Stimulated activated CD4-positive, alpha-beta T cell treated with anti-CD3 and anti-CD28 coated beads, TNF-alpha, amount 100 ng/mL, for 24 hours (primary cell): ENCODE measurements at regions not wholly inside any gene's neighbourhood (a gene's known extent, or its start where the extent isn't known, plus 50 kb on each side); places are given as distances from the start of the nearest gene placed in this dataset.
"Not testable (repeated sequence)": the region's sequence is repeated elsewhere in the genome, so short reads cannot be mapped to it uniquely, and the experiment has no call there.

Experiments used
- DNase-seq, 3 experiments: peaks; one replicate each; pipeline ENCODE4 v3.0.0-alpha.2; 2020; ENCODE audit warnings: low read depth in 3 of 3

GRCh38 chr1:2851918-2852317 is 50.4 kb upstream of the TTC34 start:
- not testable (repeated sequence) for DNase-seq

GRCh38 chr1:2853711-2854110 is 52.2 kb upstream of the TTC34 start:
- DNase-seq: no peak

- no peak for DNase-seq
Measured at GRCh38 chr1:2854151-2854550, 52.7 kb upstream of the TTC34 start.

GRCh38 chr1:2854611-2855010 is 53.1 kb upstream of the TTC34 start:
- DNase-seq: no peak

- DNase-seq: no peak
Measured at GRCh38 chr1:2855206-2856065, 53.9 kb upstream of the TTC34 start.

- DNase-seq: no peak
Measured at GRCh38 chr1:2856066-2856390, 54.5 kb upstream of the TTC34 start.

- DNase-seq: no peak
Measured at GRCh38 chr1:2856676-2857375, 55.3 kb upstream of the TTC34 start.

GRCh38 chr1:2857521-2857920 is 56.0 kb upstream of the TTC34 start:
- no peak for DNase-seq

GRCh38 chr1:2858676-2859075 is 57.2 kb upstream of the TTC34 start:
- DNase-seq: no peak

GRCh38 chr1:2859219-2859880 is 57.9 kb upstream of the TTC34 start:
- DNase-seq: no peak

- DNase-seq: no peak
Measured at GRCh38 chr1:2859881-2860430, 58.5 kb upstream of the TTC34 start.

GRCh38 chr1:2860476-2861142 is 59.1 kb upstream of the TTC34 start:
- no peak for DNase-seq

- no peak for DNase-seq
Measured at GRCh38 chr1:2861143-2861987, 59.9 kb upstream of the TTC34 start.

- no peak for DNase-seq
Measured at GRCh38 chr1:2861988-2862813, 60.7 kb upstream of the TTC34 start.

- no peak for DNase-seq
Measured at GRCh38 chr1:2862814-2863647, 61.5 kb upstream of the TTC34 start.

GRCh38 chr1:2863648-2863963 is 62.1 kb upstream of the TTC34 start:
- DNase-seq: no peak

- DNase-seq: no peak
Measured at GRCh38 chr1:2864203-2864905, 62.9 kb upstream of the TTC34 start.

GRCh38 chr1:2865000-2865399 is 63.5 kb upstream of the TTC34 start:
- DNase-seq: no peak
